GM19397 (cell line): ENCODE measurements at regions not wholly inside any gene's neighbourhood (a gene's known extent, or its start where the extent isn't known, plus 50 kb on each side); places are given as distances from the start of the nearest gene placed in this dataset.
"Not testable (repeated sequence)": the region's sequence is repeated elsewhere in the genome, so short reads cannot be mapped to it uniquely, and the experiment has no call there.

ENCODE experiments used
- ATAC-seq: cut with Tn5 transposase; IDR thresholded peaks from one replicate; pipeline ENCODE4 v1.9.1; 2021; ENCODE audit warnings: mild to moderate bottlenecking, moderate library complexity; ENCODE audit not compliant: unreplicated experiment

- no peak for ATAC-seq
Observed at GRCh38 chr15:61376516-61376915, 147.4 kb upstream of the RORA start.

DNA sequence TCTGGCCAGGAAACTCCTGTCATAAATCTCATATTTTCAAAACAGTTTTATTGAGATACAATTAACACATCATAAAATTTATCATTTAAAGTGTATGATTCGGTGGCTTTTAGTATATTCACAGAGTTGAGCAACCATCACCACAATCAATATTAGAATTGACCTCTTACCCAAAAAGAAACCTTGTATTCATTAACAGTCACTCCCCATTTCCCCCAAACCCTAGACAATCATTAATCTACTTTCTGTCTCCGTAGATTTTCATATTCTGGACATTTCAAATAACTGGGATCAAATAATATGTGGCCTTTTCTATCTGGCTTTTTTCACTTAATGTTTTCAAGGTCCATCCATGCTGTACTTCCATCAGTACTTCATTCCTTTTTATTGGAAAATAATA, 145.7 kb upstream of the RORA start:
- no peak for ATAC-seq

DNA sequence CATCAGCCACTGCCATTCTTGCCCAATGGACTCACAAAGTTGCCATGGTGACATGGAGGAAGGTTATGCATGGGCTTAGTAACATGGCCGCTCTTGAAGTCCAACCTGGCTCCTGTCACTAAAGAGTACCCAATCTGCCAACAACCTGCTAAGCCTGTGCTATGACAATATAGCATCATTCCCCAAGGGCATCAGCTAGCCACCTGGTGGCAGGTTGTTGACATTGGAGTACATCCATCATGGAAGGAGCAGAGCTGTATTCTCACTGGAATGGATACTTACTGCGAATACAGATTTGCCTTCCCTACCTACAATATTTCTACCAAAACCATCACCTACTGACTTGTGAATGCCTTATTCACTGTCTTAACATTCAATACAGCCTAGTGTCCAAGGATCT, 138.9 kb upstream of the RORA start:
- no peak for ATAC-seq

DNA sequence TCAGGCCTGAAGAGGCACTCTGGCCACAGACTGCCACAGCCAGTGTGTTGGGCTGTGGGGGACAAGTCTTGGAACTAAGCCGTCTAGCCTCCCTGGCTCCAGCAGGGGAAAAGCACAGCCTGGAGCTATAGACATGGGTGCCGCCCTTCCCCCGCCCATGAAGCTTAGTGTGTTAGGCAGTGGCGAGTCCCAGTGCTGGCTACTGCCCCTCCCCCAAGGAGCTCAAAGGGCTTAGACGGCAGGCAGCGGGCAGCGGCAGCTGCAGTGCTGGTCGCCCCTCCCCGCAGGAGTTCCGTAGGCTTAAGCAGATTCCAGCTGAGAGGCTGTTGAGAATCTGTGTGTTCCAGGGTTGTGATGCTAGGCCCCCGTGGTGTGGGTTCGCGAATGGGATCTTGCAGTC, 135.8 kb upstream of the RORA start:
- no peak for ATAC-seq

- not testable (repeated sequence) for ATAC-seq
Observed at GRCh38 chr15:61362912-61363311, 133.8 kb upstream of the RORA start.

- ATAC-seq: no peak
Observed at GRCh38 chr15:61344293-61344692, 115.2 kb upstream of the RORA start.

DNA sequence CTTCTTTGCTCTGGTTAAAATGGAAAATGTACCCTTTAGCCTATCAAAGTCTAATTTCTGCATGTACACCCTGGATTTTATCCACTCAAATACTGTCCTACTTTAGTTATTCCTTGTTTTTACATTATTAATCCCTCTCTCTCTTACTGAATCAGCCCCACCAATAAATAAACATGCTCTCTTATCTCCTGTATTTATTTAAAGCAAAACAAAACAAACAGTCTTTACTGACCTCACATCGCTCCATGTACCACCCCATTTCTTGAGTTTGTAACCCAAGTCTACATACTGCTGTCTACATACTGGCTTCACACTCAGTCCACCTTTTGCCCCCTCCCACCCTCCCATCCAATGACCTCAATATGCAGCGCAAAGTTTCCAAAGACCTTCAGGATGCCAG, 113.3 kb upstream of the RORA start:
- ATAC-seq: no peak

DNA sequence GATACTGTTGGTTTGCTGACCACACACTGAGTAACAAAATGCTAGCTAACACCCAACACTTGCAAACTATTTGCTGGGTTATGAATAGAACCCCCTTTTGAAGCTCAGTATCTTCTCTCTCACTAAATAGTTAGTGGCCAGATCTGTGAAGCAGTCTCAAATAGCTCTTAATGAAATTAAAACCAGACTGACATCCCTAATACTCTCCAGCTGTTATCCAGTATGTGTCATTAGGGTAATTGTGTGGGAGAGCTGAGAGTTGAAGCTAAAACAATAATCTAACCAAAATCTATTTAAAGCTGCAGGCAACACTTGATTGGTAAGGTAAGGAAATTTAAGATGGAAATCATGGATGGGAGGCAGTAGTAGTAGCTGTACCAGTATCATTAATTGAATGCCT, 110.4 kb upstream of the RORA start:
- no peak for ATAC-seq

DNA sequence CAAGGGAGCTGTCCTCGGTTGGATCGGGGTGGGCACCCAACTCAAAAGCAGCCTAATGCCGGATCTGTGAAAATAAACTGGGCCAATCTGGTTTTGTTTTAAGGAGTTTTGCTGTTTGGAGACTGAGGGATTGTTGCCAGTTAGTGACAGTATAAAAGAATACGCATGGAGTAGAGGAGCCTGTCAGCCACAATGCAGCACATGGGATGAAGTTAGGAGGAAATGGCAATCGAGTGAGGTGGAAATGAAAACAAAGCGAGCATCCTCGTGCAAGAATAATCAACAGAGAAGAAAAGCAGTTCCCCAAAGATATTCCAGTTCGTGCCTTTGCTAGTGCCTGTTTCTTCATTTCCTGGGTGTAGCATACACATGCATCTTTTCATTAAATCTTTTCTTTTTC, 108.4 kb upstream of the RORA start:
- ATAC-seq: no peak

DNA sequence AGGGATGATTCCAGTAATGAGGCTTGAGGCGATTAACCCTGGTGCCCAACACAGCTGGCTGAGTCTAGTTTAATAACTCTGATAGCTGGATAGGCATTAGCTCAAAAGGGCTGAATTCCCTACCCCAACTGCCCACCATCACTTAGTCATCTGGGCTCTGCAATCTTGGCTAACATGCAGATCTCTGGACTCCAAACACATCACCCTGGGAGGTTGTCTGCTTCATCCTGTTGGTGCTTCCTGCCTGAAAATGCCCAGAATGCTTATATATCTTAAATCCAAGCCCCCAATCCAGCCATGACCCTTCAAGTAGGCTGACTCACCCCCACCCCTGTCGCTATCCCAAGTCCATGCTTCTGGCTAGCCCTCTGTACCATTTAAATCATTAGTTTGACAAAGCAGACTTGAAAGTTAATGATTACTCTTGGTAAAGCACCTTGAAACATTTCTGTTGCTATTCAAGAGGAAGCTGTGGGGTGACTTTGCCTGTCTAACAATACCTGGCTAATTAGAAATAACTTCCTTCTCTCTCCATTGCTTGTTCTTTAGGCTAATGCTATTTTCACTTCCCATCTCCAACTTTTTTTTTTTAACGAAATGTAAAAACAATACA, 107.0 kb upstream of the RORA start:
- ATAC-seq: peak; percentile 35

DNA sequence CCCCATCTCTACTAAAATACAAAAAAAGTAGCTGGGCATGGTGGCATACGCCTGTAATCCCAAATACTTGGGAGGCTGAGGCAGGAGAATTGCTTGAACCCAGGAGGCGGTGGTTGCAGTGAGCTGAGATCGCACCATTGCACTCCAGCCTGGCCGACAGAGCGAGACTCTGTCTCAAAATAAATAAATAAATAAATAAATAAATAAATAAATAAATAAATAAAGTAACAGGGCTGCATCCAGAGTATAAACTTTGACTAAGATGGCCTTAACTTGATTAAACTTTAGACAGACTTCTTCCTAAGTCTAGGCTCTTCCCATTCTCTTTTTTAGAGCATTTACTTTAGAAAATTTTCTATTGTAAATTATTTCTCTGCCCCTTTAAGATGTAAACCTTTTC, 105.6 kb upstream of the RORA start:
- ATAC-seq: not testable (repeated sequence)

DNA sequence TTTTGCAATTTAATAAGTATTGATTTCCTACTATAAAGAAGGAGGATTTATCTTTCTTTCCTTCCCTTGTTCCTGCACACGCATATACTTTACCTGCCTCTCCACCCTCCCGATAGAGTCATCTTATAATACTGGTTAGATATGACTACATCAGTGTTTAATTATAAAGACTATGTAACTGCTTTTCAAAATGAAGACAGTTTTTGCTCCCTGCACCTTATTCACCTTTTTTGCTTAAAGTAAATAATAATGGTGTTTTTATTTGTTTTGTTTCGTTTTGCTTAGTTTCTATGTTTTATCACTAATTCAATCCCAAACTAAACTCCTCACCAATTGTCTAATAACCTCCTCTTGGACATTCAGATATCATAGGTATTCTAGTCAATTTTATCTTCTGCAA, 101.9 kb upstream of the RORA start:
- ATAC-seq: no peak

- peak; percentile 91 for ATAC-seq
Observed at GRCh38 chr15:61327019-61327631, 98.0 kb upstream of the RORA start.

DNA sequence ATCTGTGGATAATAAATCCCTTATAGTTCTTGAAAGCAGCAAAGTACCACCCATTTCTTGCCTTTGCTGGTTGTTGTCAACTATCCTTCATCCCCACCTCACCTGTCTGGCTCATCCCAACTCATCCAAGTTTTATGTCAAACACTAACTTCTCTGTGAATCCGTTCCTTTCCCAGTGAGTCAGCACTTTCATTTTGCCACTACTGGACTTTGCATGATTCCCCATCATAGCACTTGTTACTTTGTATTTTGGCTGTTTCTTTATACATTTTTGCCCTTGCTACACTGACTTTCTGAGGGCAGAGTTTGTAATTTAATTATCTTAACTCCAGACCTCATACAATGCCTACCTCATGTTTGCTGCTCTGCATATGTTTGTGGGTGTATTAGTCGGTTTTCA, 90.8 kb upstream of the RORA start:
- no peak for ATAC-seq

- no peak for ATAC-seq
Observed at GRCh38 chr15:61318802-61319525, 89.9 kb upstream of the RORA start.

DNA sequence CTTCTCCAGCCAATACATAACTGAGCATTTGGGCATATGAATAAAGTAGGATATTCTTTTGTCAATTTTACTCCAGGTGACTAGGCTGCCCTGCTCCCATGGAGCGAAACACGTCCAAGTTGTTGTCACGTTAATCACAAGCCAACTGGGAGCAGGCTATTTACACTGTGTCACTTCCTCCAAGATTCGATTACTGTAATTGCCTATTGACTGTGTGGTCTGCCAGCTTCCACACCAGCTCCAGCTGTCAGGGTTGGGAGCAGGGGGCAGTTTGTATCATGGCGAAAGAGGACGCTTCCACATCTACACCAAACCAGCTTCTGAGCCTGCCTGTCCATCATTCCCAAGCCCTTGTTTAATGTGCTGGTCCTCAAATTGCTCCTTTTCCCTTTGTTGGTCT, 89.2 kb upstream of the RORA start:
- ATAC-seq: no peak

- no peak for ATAC-seq
Observed at GRCh38 chr15:61315471-61315870, 86.4 kb upstream of the RORA start.

DNA sequence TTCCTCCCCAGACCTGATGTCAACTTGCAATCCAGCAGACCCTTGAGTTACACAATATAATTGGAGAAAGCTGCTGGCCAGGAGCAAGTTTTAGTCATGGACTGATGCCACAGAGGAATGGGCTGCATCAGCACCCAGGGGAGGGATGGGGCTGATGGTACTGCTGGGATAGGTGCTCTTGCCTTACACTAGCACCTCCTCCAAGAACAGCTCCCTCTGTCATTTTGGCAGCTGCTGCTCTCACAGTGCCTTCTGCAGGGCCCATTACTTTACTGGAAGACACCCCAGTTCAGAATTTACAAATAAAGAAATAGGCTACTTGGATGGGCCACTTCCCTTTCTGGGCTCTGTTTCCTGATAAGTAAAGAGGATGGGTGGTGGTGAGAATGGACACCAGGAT, 85.3 kb upstream of the RORA start:
- ATAC-seq: no peak

DNA sequence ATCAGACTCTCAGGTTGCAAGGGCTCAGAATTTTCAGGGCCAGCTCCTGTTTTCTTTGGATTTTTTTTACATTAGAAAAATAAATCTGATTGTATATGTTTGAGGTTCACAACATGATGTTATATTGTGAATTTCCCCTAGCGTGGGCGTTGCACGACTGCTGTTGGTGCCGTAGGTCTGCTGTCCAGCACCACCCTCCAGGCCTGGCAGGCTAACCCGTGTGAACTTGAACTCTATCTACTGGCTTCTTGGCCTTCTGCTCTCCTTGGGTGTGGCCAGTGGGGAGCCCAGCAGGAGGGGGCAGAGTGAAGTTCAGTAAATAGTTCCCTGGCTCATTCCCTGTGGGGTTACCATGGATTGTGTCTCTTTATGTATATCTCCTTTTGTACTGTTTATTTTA, 80.5 kb upstream of the RORA start:
- ATAC-seq: no peak

GRCh38 chr15:61309031-61309511, 80.0 kb upstream of the RORA start:
- no peak for ATAC-seq

- ATAC-seq: no peak
Observed at GRCh38 chr15:61308437-61308836, 79.3 kb upstream of the RORA start.

DNA sequence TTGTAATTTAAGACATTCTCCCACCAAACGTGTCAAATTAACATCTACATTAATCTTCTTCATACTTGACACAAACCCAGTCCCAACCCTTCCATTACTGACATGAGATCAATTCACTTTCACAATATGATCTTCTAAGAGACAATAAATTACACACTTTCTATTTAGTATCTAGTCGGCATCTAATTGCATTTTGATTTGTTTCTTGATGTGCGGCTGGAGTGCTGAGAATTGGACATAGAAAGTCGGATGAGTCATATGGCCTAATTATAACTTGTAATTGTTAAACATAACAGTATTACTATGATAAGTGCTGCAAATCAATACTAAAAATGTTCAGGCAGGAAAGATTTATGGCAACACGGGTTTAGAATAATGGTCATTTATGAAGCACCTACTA, 78.4 kb upstream of the RORA start:
- ATAC-seq: no peak
